Transverse colon (tissue), 3 donors: ENCODE measurements at regions not wholly inside any gene's neighbourhood (a gene's known extent, or its start where the extent isn't known, plus 50 kb on each side); places are given as distances from the start of the nearest gene placed in this dataset.

Experiments used
- CTCF ChIP-seq, 5 experiments: fragments of 200-600 bp in 3 of 5; fragments of 450-650 bp in 2 of 5; sonication (generic) in 3 of 5; IDR thresholded peaks; 1 replicate in 2 of 5; 2 replicates in 3 of 5; pipeline ENCODE4 v1.5.1; 2016 to 2017; ENCODE audit warnings: antibody characterized with exemption in 5 of 5, inconsistent platforms in 3 of 5, mild to moderate bottlenecking in 2 of 5, moderate library complexity in 1 of 5
- EP300 ChIP-seq: sonication (generic); formaldehyde crosslinking; IDR thresholded peaks from one replicate; pipeline ENCODE4 v1.6.1; 2017; ENCODE audit warnings: antibody characterized with exemption, low read depth
- POLR2A ChIP-seq: fragments of 450-650 bp; IDR thresholded peaks from one replicate; pipeline ENCODE4 v1.6.1; 2016; ENCODE audit warnings: antibody characterized with exemption, mild to moderate bottlenecking, moderate library complexity

GRCh38 chr4:26088433-26088928, 174.5 kb downstream of the SMIM20 start:
- TF ChIP-seq POLR2A = no peak
- no peak for TF ChIP-seq CTCF (IDR thresholded peaks at IDR 0.05)
- no peak for TF ChIP-seq EP300
